Cardiac fibroblast (primary cell): ENCODE measurements at regions not wholly inside any gene's neighbourhood (a gene's known extent, or its start where the extent isn't known, plus 50 kb on each side); places are given as distances from the start of the nearest gene placed in this dataset.
A peak's percentile ranks its signal among the peaks of the same experiment; 100 is the strongest.

Experiments used
- DNase-seq, 2 donors: peaks; one replicate each; pipeline versions ENCODE4 v3.0.0 to v3.0.0-alpha.2; 2010; ENCODE audit warnings: low read depth in 2 of 2
- H3K4me3 ChIP-seq, 2 donors: replicated peaks in 1 of 2; 1 replicate in 1 of 2; 2 replicates in 1 of 2; pipeline ENCODE4 v1.5.1; 2011; ENCODE audit warnings: low read depth in 2 of 2, low read length in 2 of 2, mild to moderate bottlenecking in 2 of 2, moderate library complexity in 1 of 2
- TF ChIP-seq, protein P1 (sequence below): IDR thresholded peaks from one replicate; pipeline ENCODE4 v1.5.1; 2011; ENCODE audit warnings: low read depth, mild to moderate bottlenecking, low read length, inconsistent platforms

DNA sequence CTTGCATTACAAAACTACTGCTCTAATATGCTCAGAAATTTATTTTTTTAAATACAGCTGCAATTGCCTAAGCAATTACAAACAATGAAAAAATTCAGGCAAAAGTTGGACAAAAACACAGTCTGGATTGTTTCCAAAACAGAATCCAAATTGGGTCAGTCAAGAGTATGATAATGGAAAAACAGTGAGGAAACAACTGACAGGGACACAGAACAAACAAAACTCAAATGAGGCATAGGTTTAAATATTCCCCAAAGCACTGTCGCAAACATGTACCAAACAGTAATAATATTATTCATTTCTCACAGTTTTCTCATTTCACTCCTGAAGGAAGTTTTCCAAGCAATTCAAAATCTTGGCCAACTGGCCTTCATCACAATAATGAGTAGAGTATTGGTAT lies 386.6 kb downstream of the CENPC start:
- no peak for DNase-seq
- TF ChIP-seq, protein P1, sequence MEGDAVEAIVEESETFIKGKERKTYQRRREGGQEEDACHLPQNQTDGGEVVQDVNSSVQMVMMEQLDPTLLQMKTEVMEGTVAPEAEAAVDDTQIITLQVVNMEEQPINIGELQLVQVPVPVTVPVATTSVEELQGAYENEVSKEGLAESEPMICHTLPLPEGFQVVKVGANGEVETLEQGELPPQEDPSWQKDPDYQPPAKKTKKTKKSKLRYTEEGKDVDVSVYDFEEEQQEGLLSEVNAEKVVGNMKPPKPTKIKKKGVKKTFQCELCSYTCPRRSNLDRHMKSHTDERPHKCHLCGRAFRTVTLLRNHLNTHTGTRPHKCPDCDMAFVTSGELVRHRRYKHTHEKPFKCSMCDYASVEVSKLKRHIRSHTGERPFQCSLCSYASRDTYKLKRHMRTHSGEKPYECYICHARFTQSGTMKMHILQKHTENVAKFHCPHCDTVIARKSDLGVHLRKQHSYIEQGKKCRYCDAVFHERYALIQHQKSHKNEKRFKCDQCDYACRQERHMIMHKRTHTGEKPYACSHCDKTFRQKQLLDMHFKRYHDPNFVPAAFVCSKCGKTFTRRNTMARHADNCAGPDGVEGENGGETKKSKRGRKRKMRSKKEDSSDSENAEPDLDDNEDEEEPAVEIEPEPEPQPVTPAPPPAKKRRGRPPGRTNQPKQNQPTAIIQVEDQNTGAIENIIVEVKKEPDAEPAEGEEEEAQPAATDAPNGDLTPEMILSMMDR: no peak

DNA sequence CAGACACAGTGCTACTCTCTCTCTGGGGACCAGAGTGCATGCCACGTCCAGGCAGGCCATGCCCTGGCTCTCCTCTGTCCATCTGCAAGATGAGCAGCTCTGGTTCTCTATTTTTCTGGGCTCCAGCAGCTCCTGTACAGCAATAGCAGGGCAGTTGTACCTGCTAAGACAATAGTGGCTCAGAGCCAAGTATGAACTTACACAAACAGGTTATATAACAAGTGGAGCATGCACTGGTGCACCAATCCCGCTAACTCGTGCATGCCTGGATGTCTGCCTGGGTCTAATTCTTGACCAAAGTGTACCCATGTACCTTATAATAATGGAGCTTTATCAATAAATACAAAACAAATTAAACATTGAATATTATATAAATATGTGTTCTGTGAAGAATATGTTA lies 392.3 kb downstream of the CENPC start:
- TF ChIP-seq, protein P1: no peak
- no peak overlapping the region for H3K4me3 ChIP-seq
- no peak for DNase-seq

More for the DNA sequence above, 386.6 kb downstream of the CENPC start:
- no peak overlapping the region for H3K4me3 ChIP-seq

DNA sequence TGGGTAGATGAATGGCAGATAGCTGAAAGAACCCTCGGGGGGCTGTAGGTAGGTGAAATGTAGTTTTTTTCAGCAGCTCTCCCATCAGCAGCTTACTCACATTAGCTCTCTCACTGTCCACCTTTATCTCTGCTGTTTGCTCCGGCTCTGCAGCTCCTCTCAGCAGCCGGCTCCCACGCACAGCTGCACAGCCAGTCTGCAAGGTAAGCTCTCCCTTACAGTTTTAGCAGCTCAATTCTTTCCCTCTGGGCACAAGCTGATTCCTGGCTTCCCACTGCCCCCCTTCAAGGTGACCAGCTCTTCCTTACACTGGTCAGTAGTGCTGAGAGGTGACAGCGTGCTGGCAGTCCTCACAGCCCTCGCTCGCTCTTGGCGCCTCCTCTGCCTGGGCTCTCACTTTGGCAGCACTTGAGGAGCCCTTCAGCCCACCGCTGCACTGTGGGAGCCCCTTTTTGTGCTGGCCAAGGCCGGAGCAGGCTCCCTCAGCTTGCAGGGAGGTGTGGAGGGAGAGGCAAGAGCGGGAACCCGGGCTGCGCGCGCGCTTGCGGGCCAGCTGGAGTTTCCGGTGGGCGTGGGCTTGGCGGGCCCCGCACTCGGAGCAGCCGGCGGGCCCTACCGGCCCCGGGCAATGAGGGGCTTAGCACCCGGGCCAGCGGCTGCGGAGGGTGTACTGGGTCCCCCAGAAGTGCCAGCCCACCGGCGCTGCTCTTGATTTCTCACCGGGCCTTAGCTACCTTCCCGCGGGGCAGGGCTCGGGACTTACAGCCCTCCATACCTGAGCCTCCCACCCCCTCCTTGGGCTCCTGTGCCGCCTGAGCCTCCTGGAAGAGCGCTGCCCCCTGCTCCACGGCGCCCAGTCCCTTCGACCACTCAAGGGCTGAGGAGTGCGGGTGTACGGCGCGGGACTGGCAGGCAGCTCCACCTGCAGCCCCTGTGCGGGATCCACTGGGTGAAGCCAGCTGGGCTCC lies 393.6 kb downstream of the CENPC start:
- no peak for DNase-seq
- H3K4me3 ChIP-seq: no peak overlapping the region
- TF ChIP-seq, protein P1: no peak

DNA sequence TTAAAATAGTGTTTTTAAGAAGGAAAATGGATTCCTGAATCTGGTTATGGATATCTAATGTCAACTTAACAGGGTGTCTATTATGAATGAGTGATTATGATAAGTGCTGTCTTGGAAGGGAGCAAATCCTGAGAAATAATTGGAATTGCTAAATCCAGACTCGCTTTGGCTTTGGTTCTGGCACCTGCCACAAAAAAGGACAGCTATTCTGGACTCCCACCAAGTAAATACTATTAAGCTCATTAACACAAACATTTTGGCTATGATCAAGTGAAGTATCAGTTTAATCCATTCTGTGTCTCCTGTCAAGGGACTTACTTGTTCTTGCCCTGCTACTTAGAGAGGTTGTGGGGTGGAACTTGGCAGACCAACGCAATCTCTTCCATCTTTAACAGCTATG lies 403.7 kb downstream of the CENPC start:
- TF ChIP-seq, protein P1: no peak
- no peak for DNase-seq
- no peak overlapping the region for H3K4me3 ChIP-seq

DNA sequence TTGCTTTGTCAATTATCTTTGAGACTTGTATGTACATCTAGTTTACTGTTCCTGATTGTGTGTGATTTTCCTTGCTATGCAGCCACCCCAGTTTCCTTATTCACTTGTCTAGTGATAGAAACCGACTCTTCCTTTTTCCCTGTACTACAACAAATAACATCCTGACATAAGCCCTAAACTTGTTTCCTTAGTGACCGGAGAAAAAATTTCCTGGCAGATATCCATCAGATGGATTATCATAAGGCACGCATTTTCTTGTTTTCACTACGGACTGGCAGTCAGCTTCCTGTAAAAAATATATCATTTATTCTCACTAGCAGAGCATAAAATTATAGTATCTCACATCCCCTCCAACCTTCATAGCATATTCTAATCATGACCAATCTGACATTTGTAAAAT lies 410.7 kb downstream of the CENPC start:
- H3K4me3 ChIP-seq: no peak overlapping the region
- TF ChIP-seq, protein P1: no peak
- DNase-seq: peak in 1 of 2 donors; percentile 2

DNA sequence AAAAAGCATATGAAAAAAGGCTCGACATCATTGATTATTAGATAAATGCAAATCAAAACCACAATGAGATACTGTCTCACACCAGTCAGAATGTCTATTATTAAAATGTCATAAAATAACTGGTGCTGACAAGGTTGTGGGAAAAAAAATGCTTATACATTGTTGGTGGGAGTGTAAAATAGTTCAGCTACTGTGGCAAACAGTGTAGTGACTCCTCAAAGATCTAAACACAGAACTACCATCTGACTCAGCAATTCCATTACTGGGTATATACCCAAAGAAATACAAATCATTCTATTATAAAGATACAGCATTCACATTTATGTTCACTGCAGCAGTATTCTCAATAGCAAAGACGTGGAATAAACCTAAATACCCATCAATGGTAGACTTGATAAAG lies 412.1 kb downstream of the CENPC start:
- DNase-seq: no peak
- TF ChIP-seq, protein P1: no peak
- no peak overlapping the region for H3K4me3 ChIP-seq
